NCI-H524 (cell line): ENCODE measurements at regions not wholly inside any gene's neighbourhood (a gene's known extent, or its start where the extent isn't known, plus 50 kb on each side); places are given as distances from the start of the nearest gene placed in this dataset.

Experiments used
- DNase-seq, 2 experiments: peaks; one replicate each; lab custom pipeline; 2025; lab: John Stamatoyannopoulos, UW

DNA sequence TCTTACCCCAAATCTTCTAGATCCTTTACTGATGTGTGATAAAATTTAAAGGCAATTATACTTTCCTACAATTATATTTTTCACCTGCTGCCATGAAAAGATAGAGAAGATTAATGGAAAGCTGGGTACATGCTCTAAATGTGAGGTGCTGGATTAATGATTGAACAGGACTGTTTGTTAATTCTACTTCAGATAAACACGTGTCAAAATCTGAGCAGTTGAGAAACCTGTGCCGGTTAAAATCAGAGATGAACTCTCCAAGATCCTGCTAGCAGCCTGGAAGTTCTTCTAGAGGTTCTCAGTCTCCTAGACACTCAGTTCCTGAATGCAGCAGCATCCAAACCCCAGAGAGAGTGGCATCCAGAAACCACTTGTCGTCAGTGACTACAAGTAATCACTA is 69.2 kb downstream of the INHBA start:
- no peak for DNase-seq

DNA sequence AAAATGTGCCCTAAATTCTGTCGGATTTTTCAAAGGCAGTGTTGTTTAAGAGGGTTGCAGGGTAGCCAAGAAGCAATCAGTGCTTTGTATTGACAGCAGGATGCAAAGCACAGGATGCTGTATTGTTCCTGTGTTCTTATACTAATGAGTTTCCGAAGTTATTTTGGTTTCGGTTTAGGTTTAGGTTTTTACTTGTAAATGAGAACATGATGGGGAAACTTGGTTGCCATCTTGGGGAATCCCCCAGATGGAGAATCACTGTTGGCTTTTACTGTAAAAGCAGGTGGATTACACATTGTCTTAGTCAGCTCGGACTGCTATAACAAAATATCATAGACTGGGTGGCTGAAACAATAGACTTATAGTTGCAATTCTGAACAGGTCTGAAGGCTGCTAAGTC is 72.1 kb downstream of the INHBA start:
- no peak for DNase-seq

GRCh38 chr7:41629711-41630111 is 73.2 kb downstream of the INHBA start:
- no peak for DNase-seq

DNA sequence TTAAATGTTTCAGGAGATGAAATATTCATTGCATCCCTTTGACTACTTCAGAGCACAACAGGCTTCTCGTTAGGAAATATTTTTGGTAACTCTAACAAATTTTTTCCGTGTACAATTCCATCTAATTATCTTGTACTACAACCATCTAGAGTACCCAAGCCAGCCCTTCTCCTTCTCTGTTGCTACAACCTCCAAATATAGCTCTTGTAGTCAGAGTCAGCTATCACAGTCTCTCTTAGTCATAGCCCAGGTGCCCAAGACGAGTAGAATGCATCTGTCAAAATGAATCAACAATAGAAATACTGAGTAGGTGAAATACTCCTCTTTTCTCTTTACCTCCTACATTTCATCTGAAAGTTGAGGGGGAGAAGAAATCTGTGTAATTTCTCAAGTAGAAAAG is 74.0 kb downstream of the INHBA start:
- DNase-seq = no peak

GRCh38 chr7:41627645-41628298 is 75.1 kb downstream of the INHBA start:
- DNase-seq = no peak

DNA sequence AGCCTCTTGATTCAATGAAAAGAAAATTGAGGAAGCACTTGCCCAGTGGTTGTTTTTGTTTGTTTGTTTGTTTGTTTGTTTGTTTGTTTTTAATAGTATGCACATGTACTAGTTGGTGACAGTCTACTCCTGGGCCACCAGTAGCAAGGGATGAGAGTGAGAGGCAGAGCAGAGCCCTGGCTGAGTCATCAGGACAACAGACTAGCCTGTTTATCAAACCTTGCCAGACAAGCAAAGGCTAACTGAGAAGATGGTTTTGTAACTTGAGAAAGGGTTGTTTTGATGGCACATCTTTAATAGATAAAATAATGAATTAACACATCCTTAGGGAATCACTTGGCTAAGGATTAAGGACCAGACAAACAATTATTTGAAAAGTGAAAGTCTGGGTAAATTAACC is 78.1 kb downstream of the INHBA start:
- no peak for DNase-seq

DNA sequence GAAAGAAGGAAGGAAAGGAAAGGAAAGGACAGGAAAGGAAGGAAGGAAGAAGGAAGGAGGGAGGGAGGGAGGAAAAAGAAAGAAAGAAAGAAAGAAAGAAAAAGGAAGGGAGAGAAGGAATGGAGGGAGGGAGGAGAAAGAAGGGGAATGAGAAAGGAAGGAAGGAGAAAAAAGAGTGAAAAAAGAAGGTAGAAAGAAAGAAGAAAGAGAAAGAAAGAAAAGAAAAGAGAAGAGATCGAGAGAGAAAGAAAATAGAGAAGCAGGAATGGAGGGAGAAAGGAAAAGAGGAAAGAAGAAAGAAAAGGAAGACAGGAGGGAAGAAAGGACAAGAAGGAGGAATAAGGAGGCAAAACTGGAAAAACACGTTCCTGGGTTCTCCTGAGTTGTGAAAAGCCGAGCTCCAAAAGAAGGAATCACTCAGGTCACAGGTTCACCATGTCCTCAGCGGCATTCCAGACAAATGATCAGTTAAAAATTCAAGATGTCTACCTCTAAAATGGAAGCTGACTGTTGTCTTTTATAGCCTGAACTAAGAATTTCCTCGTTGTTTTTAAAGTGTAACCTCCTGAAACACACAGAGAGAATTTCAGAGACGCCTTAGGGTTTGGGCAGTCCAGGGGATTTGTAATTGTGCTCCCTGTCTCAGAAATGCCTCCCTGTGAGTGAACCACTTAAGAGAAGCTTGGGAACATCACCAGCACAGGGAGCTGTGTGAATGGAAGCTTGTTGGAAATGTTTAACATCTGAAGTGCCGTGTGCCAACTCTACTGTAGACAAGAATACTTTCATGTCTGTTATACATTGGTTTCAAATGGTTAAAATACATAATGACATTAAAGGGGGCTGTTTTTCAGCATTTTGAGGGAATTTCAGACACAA is 80.7 kb downstream of the INHBA start:
- DNase-seq = no peak

DNA sequence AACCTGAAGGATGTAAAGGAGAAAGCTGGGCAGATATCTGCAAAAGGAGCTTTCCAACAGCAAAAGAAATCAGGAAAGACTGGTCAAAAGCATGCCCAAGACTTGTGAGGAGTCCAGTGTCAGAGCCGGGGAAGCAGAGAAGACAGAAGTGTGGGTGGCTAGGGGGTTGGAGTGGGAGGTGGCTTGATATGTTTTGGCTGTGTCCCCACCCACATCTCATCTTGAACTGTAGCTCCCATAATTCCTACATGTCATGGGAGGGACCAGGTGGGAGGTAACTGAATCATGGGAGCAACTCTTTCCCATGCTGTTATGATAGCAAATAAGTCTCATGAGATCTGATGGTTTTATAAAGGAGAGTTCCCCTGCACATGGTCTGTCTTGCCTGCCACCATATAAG is 84.9 kb downstream of the INHBA start:
- DNase-seq = no peak

- no peak for DNase-seq
These were observed 90.1 kb downstream of the INHBA start for GRCh38 chr7:41612798-41613197.

GRCh38 chr7:41612386-41612785 is 90.5 kb downstream of the INHBA start:
- DNase-seq = no peak

GRCh38 chr7:41608447-41608846 is 94.4 kb downstream of the INHBA start:
- no peak for DNase-seq

- DNase-seq = no peak
These were observed 98.9 kb downstream of the INHBA start for GRCh38 chr7:41603985-41604384.

DNA sequence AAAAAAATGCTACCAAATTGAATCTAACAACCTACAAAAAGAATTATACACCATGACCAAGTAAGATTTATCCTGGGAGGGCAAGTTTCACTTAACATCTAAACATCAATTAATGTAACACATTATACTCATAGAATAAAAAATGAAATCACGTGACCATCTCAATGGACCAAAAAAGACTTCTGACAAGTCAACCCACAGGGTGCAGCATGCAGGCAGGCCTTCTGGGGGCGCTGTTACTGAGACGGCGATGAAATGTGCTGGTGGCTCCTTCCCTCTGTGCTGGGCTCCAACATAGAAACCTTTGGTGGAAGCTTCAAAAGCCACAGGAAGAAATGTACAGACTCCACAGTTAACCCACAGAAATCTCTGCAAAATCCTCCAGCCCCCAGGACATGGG is 103.1 kb downstream of the INHBA start:
- no peak for DNase-seq

- no peak for DNase-seq
These were observed 110.1 kb downstream of the INHBA start for GRCh38 chr7:41592794-41593193.

- no peak for DNase-seq
These were observed 110.7 kb downstream of the INHBA start for GRCh38 chr7:41592236-41592635.

DNA sequence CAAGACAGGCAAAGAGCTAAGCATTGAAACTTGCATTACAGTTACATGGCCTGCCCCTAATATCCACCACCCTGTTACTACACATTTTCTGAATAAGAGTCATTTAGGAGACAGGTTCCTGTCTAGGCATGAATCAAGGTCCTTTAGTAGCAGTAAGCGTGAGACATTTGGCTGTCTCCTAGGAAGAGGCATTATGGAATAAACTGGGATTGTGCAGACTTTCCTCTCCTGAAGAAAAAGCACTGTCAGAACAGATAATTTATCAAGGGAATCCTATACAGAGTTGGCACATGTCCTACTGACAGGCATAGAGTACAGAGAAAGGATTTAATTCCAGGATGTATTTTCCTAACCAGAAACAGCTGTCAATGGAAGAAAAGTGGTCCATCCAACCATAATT is 111.9 kb downstream of the INHBA start:
- no peak for DNase-seq

DNA sequence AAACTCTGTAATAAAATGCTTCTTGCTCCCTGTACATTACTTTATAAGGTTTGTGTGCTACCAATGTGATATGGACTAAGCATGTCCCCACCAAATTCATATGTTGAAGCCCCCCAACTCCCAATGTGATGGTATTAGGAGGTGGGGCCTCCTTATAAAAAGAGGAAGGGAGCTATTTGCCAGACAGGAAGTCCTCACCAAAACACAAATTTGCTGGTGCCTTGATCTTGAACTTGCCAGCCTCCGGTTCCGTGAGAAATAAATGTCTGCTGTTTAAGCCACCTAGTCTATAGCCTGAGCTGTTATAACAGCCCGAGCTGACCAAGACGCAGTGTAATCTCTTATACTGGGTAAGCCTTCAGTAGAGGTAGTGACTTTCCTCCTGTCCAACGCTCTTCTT is 114.5 kb downstream of the INHBA start:
- DNase-seq = no peak

DNA sequence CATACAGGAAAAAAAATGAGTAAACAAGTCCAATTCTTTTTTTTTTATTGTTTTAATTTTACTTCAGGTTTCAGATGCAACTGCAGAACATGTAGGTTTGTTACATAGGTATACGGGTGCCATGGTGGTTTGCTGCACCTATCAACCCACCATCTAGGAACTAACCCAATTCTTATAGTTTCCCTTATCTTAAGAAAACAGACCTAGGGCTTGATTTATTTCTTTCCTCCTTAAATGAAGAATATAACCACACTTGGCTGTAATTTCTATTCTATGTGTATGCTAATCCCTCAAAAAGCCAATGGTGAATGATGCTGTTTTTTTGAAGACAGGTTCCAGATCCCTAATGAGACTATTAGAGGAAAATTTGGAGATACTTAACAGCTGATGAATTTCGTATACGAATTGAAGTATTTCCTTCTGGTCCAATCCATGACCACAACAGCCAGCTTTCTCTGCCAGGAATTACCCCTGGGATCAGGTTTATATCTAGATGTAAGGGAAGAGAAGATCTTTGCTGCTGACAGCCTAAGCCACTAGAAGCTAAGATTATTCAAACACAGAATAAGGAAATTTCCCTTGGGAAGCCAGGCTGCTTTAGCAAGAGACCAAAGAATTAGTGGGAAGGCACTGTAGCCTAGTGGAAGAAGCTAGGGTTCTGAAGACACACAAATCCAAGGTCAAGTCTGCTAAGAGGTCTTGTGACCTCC is 115.8 kb downstream of the INHBA start:
- DNase-seq = no peak

DNA sequence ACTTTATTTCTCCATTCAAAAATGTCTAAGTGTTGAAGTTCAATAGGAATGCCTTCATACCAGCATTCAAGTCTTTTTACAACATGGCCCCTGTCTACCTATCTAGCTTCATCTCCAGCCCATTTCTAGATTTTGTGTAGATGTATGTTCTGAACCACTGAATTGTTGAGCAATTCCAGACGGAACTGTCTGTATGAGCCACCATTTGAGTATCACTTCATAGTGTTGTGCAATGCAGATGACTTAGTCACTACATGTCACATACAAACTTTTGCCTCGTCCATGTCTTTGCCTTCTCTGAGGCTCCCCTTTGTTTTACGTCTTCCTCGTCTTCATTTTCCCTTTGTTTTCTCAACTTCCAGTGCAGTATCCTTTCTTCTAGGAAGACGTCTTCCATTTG is 118.1 kb downstream of the INHBA start:
- DNase-seq = no peak

DNA sequence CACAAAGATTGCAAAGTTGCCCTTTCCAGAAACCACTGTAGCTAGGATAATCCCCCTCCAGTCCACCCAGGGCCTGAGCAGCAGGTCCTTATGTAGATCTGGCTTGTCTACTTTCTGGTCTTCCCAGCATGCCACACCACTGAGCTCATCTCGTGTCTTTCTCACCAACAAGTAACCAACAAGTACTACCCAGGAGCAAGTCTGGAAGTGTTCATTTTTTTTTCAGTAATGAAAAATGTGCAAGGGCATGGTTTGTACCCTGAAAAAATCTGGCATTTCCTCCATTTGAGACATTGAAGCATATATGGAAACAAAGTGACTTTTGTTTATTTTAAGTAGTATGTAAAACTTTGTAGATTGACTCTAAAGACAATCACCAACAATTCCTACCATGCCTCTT is 120.8 kb downstream of the INHBA start:
- no peak for DNase-seq

DNA sequence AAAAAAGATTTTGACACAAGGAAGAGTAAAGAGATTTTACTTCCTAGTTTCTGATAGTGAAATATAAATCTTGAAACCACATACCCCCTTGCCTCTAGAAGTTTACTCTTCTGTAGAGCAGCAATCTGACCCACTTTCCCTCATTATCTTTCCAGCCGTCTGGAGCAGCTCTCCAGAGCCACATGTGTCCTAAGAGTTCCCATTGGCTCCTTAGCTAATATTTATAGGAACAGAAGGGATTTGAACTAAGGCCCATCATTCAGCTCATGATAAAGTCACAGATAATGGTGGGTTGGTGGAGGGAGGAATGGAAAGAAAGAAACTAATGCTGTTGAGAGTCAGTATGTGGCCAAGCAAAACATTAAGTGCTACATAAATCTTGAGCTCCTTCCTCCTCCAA is 121.8 kb downstream of the INHBA start:
- DNase-seq = no peak

- DNase-seq = no peak
These were observed 122.6 kb downstream of the INHBA start for GRCh38 chr7:41579961-41580935.
